Pancreas (tissue), 10 donors: ENCODE measurements at regions not wholly inside any gene's neighbourhood (a gene's known extent, or its start where the extent isn't known, plus 50 kb on each side); places are given as distances from the start of the nearest gene placed in this dataset.

Experiments used
- ATAC-seq, 4 donors: fragments of 200-7000 bp; cut with Tn5 transposase; one replicate each; pipeline versions ENCODE4 v1.8.0 to v1.9.1; 2020; ENCODE audit warnings: mild to moderate bottlenecking in 4 of 4, moderate library complexity in 4 of 4
- DNase-seq, 6 donors: peaks; one replicate each; pipeline ENCODE4 v3.0.0-alpha.2; 2020
- FAIRE-seq: peaks from 2 replicates; lab custom pipeline; 2012; peaks lifted over from hg19 to GRCh38; lab: Jason Lieb, UNC
- H3K27ac ChIP-seq, 4 donors: fragments of 200-600 bp; sonication (generic); 1 replicate in 3 of 4; 2 replicates in 1 of 4; pipeline versions ENCODE4 v1.5.0 to v1.8.0; 2020
- H3K27me3 ChIP-seq, 4 donors: fragments of 200-600 bp; one replicate each; pipeline ENCODE4 v1.8.0; 2021
- H3K36me3 ChIP-seq, 3 donors: fragments of 200-600 bp; sonication (generic) in 1 of 3; one replicate each; pipeline versions ENCODE4 v1.5.0 to v1.8.0; 2020 to 2021
- H3K4me1 ChIP-seq, 3 donors: fragments of 200-600 bp; one replicate each; pipeline ENCODE4 v1.8.0; 2021
- H3K4me3 ChIP-seq, 4 donors: fragments of 200-600 bp; sonication (generic) in 2 of 4; one replicate each; pipeline versions ENCODE4 v1.5.0 to v1.8.0; 2020 to 2021
- H3K9me3 ChIP-seq, 4 donors: fragments of 200-600 bp; one replicate each; pipeline ENCODE4 v1.8.0; 2021
- CTCF ChIP-seq, 4 donors: fragments of 200-600 bp; sonication (generic) in 3 of 4; IDR thresholded peaks; one replicate each; pipeline versions ENCODE4 v1.5.0 to v1.8.0; 2021; ENCODE audit warnings: antibody characterized with exemption in 4 of 4
- WGBS, 2 donors: extraction: QIAGEN DNeasy Blood & Tissue Kit; methylation state at CpG; one replicate each; pipeline ENCODE4 v1.1.7; 2013; 5-methylcytosine and 5-hydroxymethylcytosine counted together
- intact Hi-C, 3 donors: fragments of 100-400 bp; cut with DNase I; formaldehyde crosslinking; loops; one replicate each; pipeline versions ENCODE4 v1.11.1 to v1.14.2; 2022
- donor health status: healthy with polysubstance abuse.
- donor health status: DM: no; HTN: no; CAD: no; lungs with moderate emphysema.
- donor health status: DM: no; HTN: no; CAD: no.
- donor health status: control.
- donor health status: control.
- donor health status: Bipolar disorder and iron deficiency.
- donor health status: DM: yes; HTN: yes; CAD: no.
- donor health status: DM: no; HTN: no; CAD: no.
- donor health status: DM: no; HTN: no; CAD: no.
- donor health status: DM: yes; HTN: yes; CAD: no.

- ATAC-seq, result no peak
- no peak for FAIRE-seq
- WGBS, 2 donors, result 5 to 14% methylated on average over 4 of the region's 4 CpGs
Measured at GRCh38 chr16:60230666-60231065, 1496.5 kb upstream of the GOT2 start.

GRCh38 chr16:60225541-60225940 lies 1491.4 kb upstream of the GOT2 start:
- H3K27me3 ChIP-seq, result no peaks in the 10 kb centered on the region
- DNase-seq (no peak), FAIRE-seq (no peak), ATAC-seq (no peak)
- no peak overlapping the region for H3K4me3 ChIP-seq
- no peaks in the 10 kb centered on the region for H3K4me1 ChIP-seq
- 39 to 49% methylated on average over 2 of the region's 2 CpGs for WGBS, 2 donors
- intact Hi-C loops, result no loop called here
- TF ChIP-seq CTCF (IDR thresholded peaks at IDR 0.05), result no peak
- no peak overlapping the region for H3K27ac ChIP-seq
- H3K9me3 ChIP-seq, result no peaks in the 10 kb centered on the region
- H3K36me3 ChIP-seq, result no peaks in the 10 kb centered on the region

More at GRCh38 chr16:60230666-60231065, 1496.5 kb upstream of the GOT2 start:
- intact Hi-C loops, result no loop called here
- H3K4me1 ChIP-seq, result no peaks in the 10 kb centered on the region
- no peak overlapping the region for H3K4me3 ChIP-seq
- no peak for DNase-seq
- H3K36me3 ChIP-seq, result no peaks in the 10 kb centered on the region
- no peaks in the 10 kb centered on the region for H3K9me3 ChIP-seq
- no peak for TF ChIP-seq CTCF (IDR thresholded peaks at IDR 0.05)
- no peaks in the 10 kb centered on the region for H3K27me3 ChIP-seq
- H3K27ac ChIP-seq, result no peak overlapping the region

GRCh38 chr16:60217787-60218186 lies 1483.7 kb upstream of the GOT2 start:
- DNase-seq (no peak), ATAC-seq (no peak), FAIRE-seq (no peak)
- TF ChIP-seq CTCF (IDR thresholded peaks at IDR 0.05), result no peak
- Histone ChIP-seq H3K4me3 (no peak overlapping the region), H3K27me3 (no peaks in the 10 kb centered on the region), H3K36me3 (no peaks in the 10 kb centered on the region), H3K27ac (no peak overlapping the region), H3K4me1 (no peaks in the 10 kb centered on the region), H3K9me3 (no peaks in the 10 kb centered on the region)
- WGBS, 2 donors, result 54 to 57% methylated on average over 7 of the region's 7 CpGs
- intact Hi-C loops, result no loop called here

- no peak overlapping the region for H3K27ac ChIP-seq
- H3K9me3 ChIP-seq, result no peaks in the 10 kb centered on the region
- intact Hi-C loops, result no loop called here
- DNase-seq (no peak), FAIRE-seq (no peak), ATAC-seq (no peak)
- no peak overlapping the region for H3K4me3 ChIP-seq
- no peaks in the 10 kb centered on the region for H3K4me1 ChIP-seq
- no peaks in the 10 kb centered on the region for H3K36me3 ChIP-seq
- no peaks in the 10 kb centered on the region for H3K27me3 ChIP-seq
- 88 to 93% methylated on average over 1 of the region's 1 CpG for WGBS, 2 donors
- TF ChIP-seq CTCF (IDR thresholded peaks at IDR 0.05), result no peak
Measured at GRCh38 chr16:60214311-60214710, 1480.2 kb upstream of the GOT2 start.

DNA sequence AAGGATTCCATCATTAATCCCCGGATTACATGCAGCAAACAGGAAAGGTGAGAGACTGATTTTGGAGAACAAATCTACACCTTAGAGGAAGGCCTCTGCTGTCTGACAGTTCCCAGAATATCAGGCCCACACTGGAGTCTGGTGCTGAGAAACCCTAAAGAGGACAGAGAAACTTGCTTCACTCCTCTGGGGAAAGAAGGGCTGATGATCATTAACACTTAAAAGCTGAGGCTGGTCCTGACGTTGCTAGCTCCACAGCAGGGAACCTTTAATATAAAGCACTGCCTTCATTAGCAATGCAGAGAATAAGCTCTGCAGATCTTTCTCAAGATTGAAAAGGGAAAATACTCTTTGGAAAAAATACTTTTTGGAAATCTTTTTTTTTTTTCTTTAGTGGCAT lies 1472.4 kb upstream of the GOT2 start:
- no peak for FAIRE-seq
- Histone ChIP-seq H3K27ac (no peak overlapping the region), H3K9me3 (no peaks in the 10 kb centered on the region), H3K4me1 (no peaks in the 10 kb centered on the region), H3K36me3 (no peaks in the 10 kb centered on the region), H3K4me3 (no peak overlapping the region), H3K27me3 (no peaks in the 10 kb centered on the region)
- intact Hi-C loops, result no loop called here
- 40 to 46% methylated on average over 2 of the region's 2 CpGs for WGBS, 2 donors
- no peak for ATAC-seq
- DNase-seq, result no peak
- TF ChIP-seq CTCF (IDR thresholded peaks at IDR 0.05), result no peak
